Mesenchymal stem cell (in vitro differentiated cells and primary cell): ENCODE measurements at regions not wholly inside any gene's neighbourhood (a gene's known extent, or its start where the extent isn't known, plus 50 kb on each side); places are given as distances from the start of the nearest gene placed in this dataset.
A peak's percentile ranks its signal among the peaks of the same experiment; 100 is the strongest.

ENCODE experiments used
- DNase-seq: peaks from one replicate; pipeline ENCODE4 v3.0.0-alpha.2; 2013
- H2AFZ ChIP-seq: one replicate; pipeline ENCODE4 v1.6.1; 2013; ENCODE audit warnings: low read depth, mild to moderate bottlenecking, control low read depth, inconsistent platforms, low read length, moderate library complexity
- H2AK5ac ChIP-seq: 2 replicates; pipeline ENCODE4 v1.6.1; 2013; ENCODE audit warnings: low read length, moderate library complexity, mild to moderate bottlenecking, inconsistent platforms; ENCODE audit not compliant: severe bottlenecking
- H2BK120ac ChIP-seq: one replicate; pipeline ENCODE4 v1.6.1; 2013; ENCODE audit warnings: low read depth, mild to moderate bottlenecking, inconsistent platforms, low read length, moderate library complexity
- H2BK12ac ChIP-seq, 2 experiments: one replicate each; pipeline ENCODE4 v1.6.1; 2013; ENCODE audit warnings: inconsistent platforms in 2 of 2, low read length in 2 of 2, mild to moderate bottlenecking in 2 of 2, moderate library complexity in 2 of 2, control low read depth in 1 of 2
- H2BK15ac ChIP-seq: one replicate; pipeline ENCODE4 v1.6.1; 2013; ENCODE audit warnings: mild to moderate bottlenecking, low read depth, inconsistent platforms; ENCODE audit not compliant: poor library complexity, severe bottlenecking
- H2BK5ac ChIP-seq: 2 replicates; pipeline ENCODE4 v1.6.1; 2013; ENCODE audit warnings: low read depth, mild to moderate bottlenecking, low read length, control low read depth, inconsistent platforms; ENCODE audit not compliant: poor library complexity, severe bottlenecking
- H3K14ac ChIP-seq, 2 experiments: one replicate each; pipeline ENCODE4 v1.6.1; 2013; ENCODE audit warnings: inconsistent platforms in 2 of 2, low read length in 2 of 2, control low read depth in 1 of 2, mild to moderate bottlenecking in 1 of 2, moderate library complexity in 1 of 2
- H3K18ac ChIP-seq, 2 experiments: one replicate each; pipeline ENCODE4 v1.6.1; 2013; ENCODE audit warnings: inconsistent platforms in 2 of 2, low read length in 2 of 2, control low read depth in 1 of 2, low read depth in 1 of 2, mild to moderate bottlenecking in 1 of 2
- H3K23ac ChIP-seq, 2 experiments: one replicate each; pipeline ENCODE4 v1.6.1; 2013; ENCODE audit warnings: inconsistent platforms in 2 of 2, low read length in 2 of 2, mild to moderate bottlenecking in 2 of 2, moderate library complexity in 2 of 2, control low read depth in 1 of 2
- H3K27ac ChIP-seq: 2 replicates; pipeline ENCODE4 v1.5.1; 2013; ENCODE audit warnings: mild to moderate bottlenecking, moderate library complexity, low read length, control low read depth, inconsistent platforms; ENCODE audit not compliant: poor library complexity, severe bottlenecking
- H3K27me3 ChIP-seq, 2 experiments: 2 replicates each; pipeline versions ENCODE4 v1.6.1 to v1.7.0; 2013; ENCODE audit warnings: low read length in 2 of 2, mild to moderate bottlenecking in 2 of 2, moderate library complexity in 2 of 2, control low read depth in 1 of 2, inconsistent platforms in 1 of 2; ENCODE audit not compliant: control insufficient read depth in 1 of 2, insufficient read depth in 1 of 2
- H3K36me3 ChIP-seq, 2 experiments: 2 replicates each; pipeline versions ENCODE4 v1.6.1 to v1.7.0; 2013; ENCODE audit warnings: low read length in 2 of 2, control low read depth in 1 of 2, inconsistent platforms in 1 of 2, low read depth in 1 of 2, mild to moderate bottlenecking in 1 of 2; ENCODE audit not compliant: insufficient read depth in 2 of 2, control insufficient read depth in 1 of 2
- H3K4ac ChIP-seq, 2 experiments: one replicate each; pipeline ENCODE4 v1.6.1; 2013; ENCODE audit warnings: inconsistent platforms in 2 of 2, low read length in 2 of 2, mild to moderate bottlenecking in 2 of 2, moderate library complexity in 2 of 2, control low read depth in 1 of 2, low read depth in 1 of 2
- H3K4me1 ChIP-seq: 2 replicates; pipeline ENCODE4 v1.6.1; 2013; ENCODE audit warnings: low read depth, low read length, control low read depth; ENCODE audit not compliant: control insufficient read depth, insufficient read depth
- H3K4me2 ChIP-seq: 2 replicates; pipeline ENCODE4 v1.6.1; 2013; ENCODE audit warnings: low read length, mild to moderate bottlenecking, inconsistent platforms; ENCODE audit not compliant: poor library complexity, severe bottlenecking
- H3K4me3 ChIP-seq, 2 experiments: 2 replicates each; pipeline versions ENCODE4 v1.5.1 to v1.7.0; 2013; ENCODE audit warnings: low read length in 2 of 2, mild to moderate bottlenecking in 2 of 2, control low read depth in 1 of 2, low read depth in 1 of 2; ENCODE audit not compliant: insufficient read depth in 1 of 2
- H3K79me1 ChIP-seq: replicated peaks from 2 replicates; pipeline ENCODE4 v1.6.1; 2013; ENCODE audit warnings: mild to moderate bottlenecking, control low read depth, low read length, inconsistent platforms; ENCODE audit not compliant: poor library complexity, severe bottlenecking
- H3K9ac ChIP-seq: 2 replicates; pipeline ENCODE4 v1.7.0; 2013; ENCODE audit warnings: mild to moderate bottlenecking, low read length, moderate library complexity
- H3K9me3 ChIP-seq: 2 replicates; pipeline ENCODE4 v1.7.0; 2013; ENCODE audit warnings: mild to moderate bottlenecking, low read length; ENCODE audit not compliant: control insufficient read depth
- H4K8ac ChIP-seq: one replicate; pipeline ENCODE4 v1.6.1; 2013; ENCODE audit warnings: inconsistent platforms, mild to moderate bottlenecking, low read length, moderate library complexity
- H4K91ac ChIP-seq: one replicate; pipeline ENCODE4 v1.6.1; 2013; ENCODE audit warnings: mild to moderate bottlenecking, low read length, inconsistent platforms
- WGBS: methylation state at CpG from one replicate; pipeline ENCODE4 v1.1.7; 2013; ENCODE audit warnings: mixed read lengths; 5-methylcytosine and 5-hydroxymethylcytosine counted together

DNA sequence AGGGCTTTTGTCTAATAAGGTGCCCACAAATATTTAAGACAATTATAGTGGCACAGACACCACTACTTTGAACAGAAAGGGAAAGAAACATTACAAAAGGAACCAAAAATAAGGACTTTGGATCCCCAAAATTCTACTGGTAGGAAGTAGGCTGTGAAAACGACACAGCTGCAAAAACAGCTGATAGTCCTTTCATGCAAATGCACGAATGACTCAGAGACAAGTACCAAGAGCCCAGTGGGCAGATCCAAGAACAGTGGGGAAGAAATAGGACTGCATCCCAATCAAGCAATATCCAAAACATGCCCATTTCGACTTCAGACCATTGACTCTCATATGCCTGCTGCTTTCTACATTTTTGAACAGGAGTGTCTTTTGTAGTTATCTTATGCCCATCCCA lies 269.4 kb upstream of the NBEA start:
- Histone ChIP-seq H2BK12ac (no peak overlapping the region), H3K4me3 (peak overlapping the region in 1 of 2 experiments; percentile 10), H3K18ac (no peak overlapping the region), H2AFZ (no peak overlapping the region), H3K27me3 (no peaks in the 10 kb centered on the region), H3K23ac (no peak overlapping the region), H3K27ac (no peak overlapping the region), H2BK120ac (no peak overlapping the region), H3K4me2 (no peak overlapping the region), H3K14ac (no peak overlapping the region), H3K4ac (no peak overlapping the region), H3K36me3 (no peaks in the 10 kb centered on the region), H4K91ac (no peak overlapping the region), H2AK5ac (no peak overlapping the region), H3K79me1 (no peaks in the 10 kb centered on the region), H4K8ac (no peak overlapping the region), H2BK5ac (no peak overlapping the region), H2BK15ac (no peak overlapping the region), H3K9me3 (no peaks in the 10 kb centered on the region), H3K9ac (peak overlapping the region; percentile 16), H3K4me1 (no peaks in the 10 kb centered on the region)
- DNase-seq, result no peak
- WGBS, result 84% methylated on average over 3 of the region's 3 CpGs

DNA sequence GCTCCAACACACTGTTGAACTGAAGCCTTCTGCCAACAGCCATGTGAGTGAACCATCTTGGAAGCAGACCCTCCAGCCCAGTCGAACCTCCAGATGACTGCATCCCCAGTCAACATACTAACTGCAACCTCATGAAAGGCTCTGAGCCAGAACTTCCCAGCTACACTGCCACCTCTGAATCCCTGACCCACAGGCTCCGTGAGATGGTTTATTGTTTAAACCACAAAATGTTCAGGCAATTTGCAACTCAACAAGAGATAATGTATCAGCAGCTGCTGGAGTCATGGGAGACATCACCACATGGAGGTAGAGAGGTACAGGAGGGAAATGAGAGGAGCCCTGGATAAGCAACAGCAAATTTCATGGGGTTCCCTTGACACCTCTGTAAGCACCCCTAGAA lies 266.4 kb upstream of the NBEA start:
- Histone ChIP-seq H3K4me1 (no peaks in the 10 kb centered on the region), H2BK5ac (no peak overlapping the region), H3K23ac (no peak overlapping the region), H3K14ac (no peak overlapping the region), H3K9ac (no peak overlapping the region), H2AFZ (no peak overlapping the region), H2BK12ac (no peak overlapping the region), H3K18ac (no peak overlapping the region), H3K4me3 (no peak overlapping the region), H4K91ac (no peak overlapping the region), H3K27ac (no peak overlapping the region), H3K79me1 (no peaks in the 10 kb centered on the region), H2BK120ac (no peak overlapping the region), H3K27me3 (no peaks in the 10 kb centered on the region), H2BK15ac (no peak overlapping the region), H4K8ac (no peak overlapping the region), H3K4me2 (no peak overlapping the region), H3K9me3 (no peaks in the 10 kb centered on the region), H3K36me3 (no peaks in the 10 kb centered on the region), H3K4ac (no peak overlapping the region), H2AK5ac (no peak overlapping the region)
- DNase-seq, result peak; percentile 16
- WGBS, result 70% methylated on average over 1 of the region's 2 CpGs

DNA sequence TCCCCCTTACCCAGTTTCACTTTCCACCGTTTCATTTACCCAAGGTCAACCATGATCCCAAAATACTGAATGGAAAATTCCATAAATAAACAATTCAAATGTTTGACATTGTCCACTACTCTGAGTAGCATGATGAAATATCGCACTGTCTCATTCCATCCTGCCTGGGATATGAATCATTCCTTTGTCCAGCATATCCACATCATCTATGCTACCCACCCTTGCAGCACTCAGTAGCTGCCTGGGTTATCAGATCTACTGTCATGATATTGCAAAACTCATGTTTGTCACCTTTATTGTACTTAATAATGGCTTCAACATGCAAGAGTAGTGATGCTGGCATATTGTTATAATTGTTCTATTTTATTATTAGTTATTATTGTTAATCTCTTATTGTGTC lies 263.9 kb upstream of the NBEA start:
- Histone ChIP-seq H2AFZ (no peak overlapping the region), H2BK120ac (no peak overlapping the region), H2BK5ac (no peak overlapping the region), H3K9me3 (no peaks in the 10 kb centered on the region), H2BK12ac (no peak overlapping the region), H4K8ac (no peak overlapping the region), H2BK15ac (no peak overlapping the region), H3K4me1 (no peaks in the 10 kb centered on the region), H3K4me2 (no peak overlapping the region), H3K79me1 (no peaks in the 10 kb centered on the region), H2AK5ac (no peak overlapping the region), H3K4me3 (no peak overlapping the region), H3K23ac (no peak overlapping the region), H3K14ac (no peak overlapping the region), H3K27me3 (no peaks in the 10 kb centered on the region), H3K36me3 (no peaks in the 10 kb centered on the region), H3K9ac (no peak overlapping the region), H3K4ac (no peak overlapping the region), H3K27ac (no peak overlapping the region), H4K91ac (no peak overlapping the region), H3K18ac (no peak overlapping the region)
- 46% methylated on average over 2 of the region's 2 CpGs for WGBS
- DNase-seq, result peak; percentile 21

DNA sequence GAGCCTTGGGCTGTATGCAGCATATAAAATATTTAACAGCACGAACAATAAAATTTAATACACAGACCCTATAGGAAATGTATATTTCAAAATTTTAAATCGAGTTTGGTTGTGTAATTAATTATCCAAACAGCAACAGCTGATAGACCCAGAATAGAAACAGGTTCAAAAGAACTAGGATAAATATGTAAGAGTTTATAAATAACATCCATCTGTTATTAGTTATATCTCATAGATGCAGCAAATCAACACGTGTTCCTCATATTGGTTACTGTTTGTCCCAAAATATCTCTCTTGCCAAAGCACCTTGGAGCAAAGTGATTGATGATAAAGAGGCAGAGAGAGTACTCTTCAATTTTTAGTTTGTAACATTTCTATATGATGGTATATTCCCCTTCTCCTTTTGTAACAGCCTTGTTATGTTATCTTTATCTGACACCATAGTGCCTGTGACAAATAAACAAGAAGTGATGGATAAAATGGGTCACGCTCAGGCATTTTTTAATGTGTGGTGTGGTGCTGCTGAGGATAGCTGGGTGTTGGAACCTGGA lies 260.6 kb upstream of the NBEA start:
- 90% methylated on average over 1 of the region's 4 CpGs for WGBS
- Histone ChIP-seq H2BK12ac (no peak overlapping the region), H3K23ac (no peak overlapping the region), H3K36me3 (no peaks in the 10 kb centered on the region), H2AK5ac (no peak overlapping the region), H3K4me2 (no peak overlapping the region), H3K4me1 (peaks cover 1% of the 10 kb centered on the region), H2BK15ac (no peak overlapping the region), H3K9me3 (no peaks in the 10 kb centered on the region), H3K79me1 (no peaks in the 10 kb centered on the region), H3K4me3 (no peak overlapping the region), H2BK120ac (no peak overlapping the region), H3K4ac (no peak overlapping the region), H3K27me3 (no peaks in the 10 kb centered on the region), H3K27ac (no peak overlapping the region), H3K14ac (no peak overlapping the region), H2AFZ (no peak overlapping the region), H2BK5ac (no peak overlapping the region), H3K18ac (peak overlapping the region in 1 of 2 experiments; percentile 9), H4K8ac (no peak overlapping the region), H4K91ac (no peak overlapping the region), H3K9ac (no peak overlapping the region)
- DNase-seq, result no peak
